ENCODE measurements at regions not wholly inside any gene's neighbourhood (a gene's known extent, or its start where the extent isn't known, plus 50 kb on each side); places are given as distances from the start of the nearest gene placed in this dataset.

DNA sequence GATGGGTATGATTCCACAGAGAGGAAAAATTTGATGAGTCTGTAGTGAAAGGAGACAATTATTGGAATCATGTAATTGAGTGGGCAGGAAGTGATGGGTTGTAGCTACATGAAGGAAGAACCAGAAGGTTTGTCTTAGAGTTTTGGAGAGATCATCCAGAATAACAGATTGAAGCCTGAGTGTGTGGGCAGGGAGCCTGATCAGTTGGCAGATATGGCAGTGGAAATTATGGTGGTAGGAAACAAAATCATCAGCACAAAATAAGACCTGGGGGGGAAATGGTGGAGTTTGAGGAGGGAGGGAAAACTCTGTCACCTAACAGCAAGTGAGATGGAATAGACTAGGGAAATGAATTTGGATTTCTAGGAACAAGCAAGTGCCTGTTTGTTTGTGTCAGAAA lies 606.6 kb upstream of the MAP3K7 start:
- TF ChIP-seq, protein P1, sequence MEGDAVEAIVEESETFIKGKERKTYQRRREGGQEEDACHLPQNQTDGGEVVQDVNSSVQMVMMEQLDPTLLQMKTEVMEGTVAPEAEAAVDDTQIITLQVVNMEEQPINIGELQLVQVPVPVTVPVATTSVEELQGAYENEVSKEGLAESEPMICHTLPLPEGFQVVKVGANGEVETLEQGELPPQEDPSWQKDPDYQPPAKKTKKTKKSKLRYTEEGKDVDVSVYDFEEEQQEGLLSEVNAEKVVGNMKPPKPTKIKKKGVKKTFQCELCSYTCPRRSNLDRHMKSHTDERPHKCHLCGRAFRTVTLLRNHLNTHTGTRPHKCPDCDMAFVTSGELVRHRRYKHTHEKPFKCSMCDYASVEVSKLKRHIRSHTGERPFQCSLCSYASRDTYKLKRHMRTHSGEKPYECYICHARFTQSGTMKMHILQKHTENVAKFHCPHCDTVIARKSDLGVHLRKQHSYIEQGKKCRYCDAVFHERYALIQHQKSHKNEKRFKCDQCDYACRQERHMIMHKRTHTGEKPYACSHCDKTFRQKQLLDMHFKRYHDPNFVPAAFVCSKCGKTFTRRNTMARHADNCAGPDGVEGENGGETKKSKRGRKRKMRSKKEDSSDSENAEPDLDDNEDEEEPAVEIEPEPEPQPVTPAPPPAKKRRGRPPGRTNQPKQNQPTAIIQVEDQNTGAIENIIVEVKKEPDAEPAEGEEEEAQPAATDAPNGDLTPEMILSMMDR (IDR thresholded peaks at IDR 0.05): no peak
- no peak for TF ChIP-seq POLR2A (IDR thresholded peaks at IDR 0.05)
